ENCODE measurements at regions not wholly inside any gene's neighbourhood (a gene's known extent, or its start where the extent isn't known, plus 50 kb on each side); places are given as distances from the start of the nearest gene placed in this dataset.

DNA sequence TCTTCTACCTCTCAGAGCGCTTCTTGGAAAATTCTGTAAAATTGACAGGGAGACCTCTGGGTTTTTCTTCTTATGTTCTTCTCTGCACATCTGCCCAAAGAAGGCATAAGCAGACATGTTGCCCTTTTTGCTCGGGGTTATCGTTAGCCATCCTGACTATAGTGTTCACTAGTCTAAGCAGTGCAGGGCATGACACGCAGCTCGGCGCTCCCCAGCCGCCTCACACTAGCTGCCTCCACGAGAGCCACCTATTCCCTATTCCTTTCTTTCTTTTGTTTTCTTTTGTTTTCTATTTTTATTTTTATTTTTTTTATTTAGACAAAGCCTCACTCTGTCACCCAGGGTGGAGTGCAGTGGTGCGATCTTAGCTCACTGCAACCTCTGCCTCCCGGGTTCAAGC lies 100.2 kb upstream of the OPRM1 start:
- in situ Hi-C loops (cut with MboI) (no loop called here), intact Hi-C loops (cut with micrococcal nuclease) (no loop called here)
- FAIRE-seq, result no peak
- no peak overlapping the region for H3K9ac ChIP-seq (ENCODE audit: insufficient read depth in 1 of 2, low read depth in 2 of 2, low read length in 2 of 2)
- 0 out of 2 replicates have a peak, but pooled peaks cover 2% of the 10 kb centered on the region for H3K9me3 ChIP-seq (replicated peaks; ENCODE audit: control insufficient read depth, insufficient read depth, low read depth, low read length)
- ChIA-PET POLR2A (no interaction called here), CTCF (ENCODE audit: low intra/inter-chr PET ratio) (no interaction called here)
- no peak overlapping the region for H3K4me3 ChIP-seq
- H3K9me1 ChIP-seq (ENCODE audit: control insufficient read depth, insufficient read depth, low read length), result no peaks in the 10 kb centered on the region
- no peak for DNase-seq (ENCODE audit: extremely low read depth in 1 of 4, low spot score in 3 of 4)
- H2AFZ ChIP-seq (ENCODE audit: low read depth, low read length), result no peak overlapping the region
- under 1% methylated on average over 10 of the region's 10 CpGs for WGBS (ENCODE audit: insufficient coverage, low coverage, missing lambda C conversion rate)
- TF ChIP-seq THRAP3 (IDR thresholded peaks at IDR 0.05; ENCODE audit: borderline replicate concordance) (no peak), PHF8 (IDR thresholded peaks at IDR 0.05; ENCODE audit: borderline replicate concordance, low read length) (no peak), HIVEP1 (CRISPR knock-in tag; IDR thresholded peaks at IDR 0.05) (no peak), NCOA2 (IDR thresholded peaks at IDR 0.05; ENCODE audit: partially characterized antibody in 2 of 2) (no peak), NFE2L1 (tag; IDR thresholded peaks at IDR 0.05; ENCODE audit: borderline replicate concordance, low read depth) (no peak), TBP (optimal IDR thresholded peaks at IDR 0.05; ENCODE audit: low read depth, low read length) (no peak), TGIF2 (CRISPR knock-in tag; IDR thresholded peaks at IDR 0.05) (no peak), CBFA2T2 (conservative IDR thresholded peaks at IDR 0.05) (no peak), ZNF41 (CRISPR knock-in tag; conservative IDR thresholded peaks at IDR 0.05) (no peak), E2F5 (CRISPR knock-in tag; IDR thresholded peaks at IDR 0.05) (no peak), ADNP (tag; IDR thresholded peaks at IDR 0.05) (no peak), SMAD3 (CRISPR knock-in tag; conservative IDR thresholded peaks at IDR 0.05) (no peak)
- TF ChIP-seq, protein P1, sequence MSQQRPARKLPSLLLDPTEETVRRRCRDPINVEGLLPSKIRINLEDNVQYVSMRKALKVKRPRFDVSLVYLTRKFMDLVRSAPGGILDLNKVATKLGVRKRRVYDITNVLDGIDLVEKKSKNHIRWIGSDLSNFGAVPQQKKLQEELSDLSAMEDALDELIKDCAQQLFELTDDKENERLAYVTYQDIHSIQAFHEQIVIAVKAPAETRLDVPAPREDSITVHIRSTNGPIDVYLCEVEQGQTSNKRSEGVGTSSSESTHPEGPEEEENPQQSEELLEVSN (IDR thresholded peaks at IDR 0.05; ENCODE audit: borderline replicate concordance in 1 of 2, extremely low read depth in 1 of 2, insufficient read depth in 1 of 2, insufficient read length in 1 of 2, low read depth in 1 of 2, low read length in 1 of 2, poor library complexity in 1 of 2, severe bottlenecking in 1 of 2), result no peak
- BruUV-seq (replicated peaks), result no TSS peak
- H3K4me2 ChIP-seq (ENCODE audit: insufficient read depth, low read length), result no peak overlapping the region
- no peaks in the 10 kb centered on the region for H3K4me1 ChIP-seq (replicated peaks in 1 of 2; ENCODE audit: control insufficient read depth in 2 of 2, insufficient read depth in 2 of 2, low read length in 2 of 2)
- H3K27ac ChIP-seq (ENCODE audit: extremely low read depth, low read depth, low read length), result no peak overlapping the region
- H3K79me2 ChIP-seq (ENCODE audit: control insufficient read depth, insufficient read depth, low read length), result no peaks in the 10 kb centered on the region
- H3K27me3 ChIP-seq (ENCODE audit: control insufficient read depth in 2 of 2, insufficient read depth in 2 of 2, low read length in 2 of 2), result no peaks in the 10 kb centered on the region
- H3K36me3 ChIP-seq (ENCODE audit: control insufficient read depth, insufficient read depth, low read length), result no peaks in the 10 kb centered on the region
- ATAC-seq, result no peak
- H4K20me1 ChIP-seq (replicated peaks; ENCODE audit: control insufficient read depth, insufficient read depth, low read length), result no peaks in the 10 kb centered on the region
